NCI-H345 treated with DMSO at 0.1 percent for 48 hours (cell line): ENCODE measurements at regions not wholly inside any gene's neighbourhood (a gene's known extent, or its start where the extent isn't known, plus 50 kb on each side); places are given as distances from the start of the nearest gene placed in this dataset.

Source experiments
- DNase-seq: peaks from one replicate; lab custom pipeline; 2025; ENCODE audit not compliant: unreplicated experiment; lab: John Stamatoyannopoulos, UW

DNA sequence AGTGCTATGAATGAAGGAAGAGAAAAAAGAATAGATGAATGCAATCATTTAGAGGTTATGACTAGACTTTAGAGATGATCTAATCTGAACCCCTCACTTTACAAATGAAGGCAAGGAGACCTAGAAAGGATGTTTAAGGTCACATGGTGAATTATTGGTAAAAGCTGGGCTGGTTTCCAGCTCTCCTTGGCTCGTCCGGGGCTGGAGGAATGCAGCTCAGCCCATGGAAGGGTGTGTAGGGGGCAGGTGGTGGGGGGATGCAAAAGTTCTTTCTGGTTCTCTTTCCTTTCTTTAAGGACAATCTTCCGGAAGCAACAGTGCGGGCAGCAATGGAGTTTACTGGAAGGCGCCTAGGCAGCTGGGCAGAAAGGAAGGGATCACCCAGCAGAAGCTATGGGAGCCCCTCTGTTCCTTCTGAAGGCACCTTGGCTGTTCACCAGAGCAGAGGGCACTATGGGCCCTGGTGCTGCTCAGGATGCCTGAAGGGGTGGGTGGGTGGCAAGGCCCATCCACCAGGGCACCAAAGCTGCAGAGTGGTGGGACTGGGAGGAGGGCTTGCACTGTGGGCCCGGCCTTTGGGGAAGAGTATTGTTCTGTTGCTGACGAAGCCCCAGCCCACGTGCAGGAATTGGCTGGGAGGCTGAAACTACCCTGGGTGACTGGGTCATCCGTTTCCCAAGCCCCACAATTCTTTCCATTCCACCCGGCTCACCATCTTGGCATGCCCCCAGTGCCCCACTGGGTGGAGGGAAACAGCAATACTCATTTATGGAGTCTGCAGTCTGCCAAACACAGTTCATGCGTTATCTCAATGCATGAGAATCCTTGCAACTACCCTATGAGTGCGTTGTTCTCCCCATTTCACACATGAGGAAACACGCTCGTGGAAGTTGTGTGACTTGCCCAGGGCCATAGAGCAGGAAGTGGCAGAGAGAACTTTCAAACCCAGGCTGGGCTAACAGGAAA is 78.2 kb downstream of the IRF2BPL start:
- DNase-seq, result no peak

DNA sequence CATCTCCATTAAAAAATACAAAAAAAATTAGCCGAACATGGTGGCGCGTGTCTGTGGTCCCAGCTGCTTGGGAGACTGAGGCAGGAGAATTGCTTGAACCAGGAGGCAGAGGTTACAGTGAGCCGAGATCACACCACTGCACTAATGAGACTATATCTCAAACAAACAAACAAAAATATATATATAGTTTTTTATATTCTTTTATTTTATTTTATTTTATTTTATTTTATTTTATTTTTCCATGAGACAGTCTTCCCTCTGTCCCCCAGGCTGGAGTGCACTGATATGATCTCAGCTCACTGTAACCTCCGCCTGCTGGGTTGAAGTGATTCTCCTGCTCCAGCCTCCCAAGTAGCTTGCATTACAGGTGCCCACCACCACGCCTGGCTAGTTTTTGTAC is 79.5 kb downstream of the IRF2BPL start:
- DNase-seq, result no peak

DNA sequence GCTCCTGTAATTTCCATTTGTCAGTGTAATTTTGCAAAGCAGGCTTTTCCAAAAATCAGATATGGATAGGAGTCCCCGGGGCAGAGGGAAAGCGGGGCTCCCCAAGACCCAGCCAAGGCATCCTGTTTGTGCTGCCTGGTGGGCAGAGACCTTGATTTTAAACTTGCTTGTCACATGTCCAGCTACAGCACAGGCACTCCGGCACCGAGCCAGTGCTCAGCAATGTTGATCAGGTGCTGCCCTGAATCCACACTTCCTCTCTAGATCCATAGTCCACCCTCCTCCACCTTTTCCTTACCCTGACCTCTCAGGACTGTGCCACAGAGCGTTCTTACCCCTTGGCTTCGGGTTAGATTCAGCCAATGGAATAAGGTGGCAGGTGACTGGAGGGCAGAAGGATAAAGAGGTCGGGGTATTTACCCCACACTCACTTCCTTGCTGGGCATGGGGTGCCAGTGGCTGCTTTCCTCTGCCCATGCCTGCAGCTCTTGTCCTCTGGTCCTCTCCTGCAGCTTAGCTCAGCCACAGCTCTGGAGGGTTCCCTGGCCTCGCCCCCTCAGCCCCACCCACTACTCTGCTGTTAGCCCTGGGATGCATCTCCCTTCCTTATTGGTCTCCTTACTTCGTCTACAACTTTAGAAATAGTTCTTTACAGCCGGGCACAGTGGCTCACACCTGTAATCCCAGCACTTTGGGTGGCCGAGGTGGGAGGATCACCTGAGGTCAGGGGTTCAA is 80.1 kb downstream of the IRF2BPL start:
- DNase-seq, result no peak

DNA sequence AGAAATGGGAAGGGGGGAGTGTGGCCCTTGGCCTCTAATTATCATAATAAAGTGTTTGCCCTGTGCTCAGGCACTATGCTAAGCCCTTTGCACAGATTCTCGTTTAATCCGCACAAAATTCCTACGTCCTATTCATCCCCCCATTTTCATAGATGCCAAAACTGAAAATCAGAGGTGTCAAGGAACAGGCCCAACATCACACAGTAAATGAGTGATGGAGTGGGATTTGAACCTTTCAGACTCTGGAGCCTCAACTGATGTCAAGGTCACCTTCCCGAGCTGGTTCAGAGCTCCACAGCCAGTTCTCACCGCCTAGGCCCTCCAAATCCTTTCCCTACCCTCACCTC is 80.7 kb downstream of the IRF2BPL start:
- DNase-seq, result no peak

DNA sequence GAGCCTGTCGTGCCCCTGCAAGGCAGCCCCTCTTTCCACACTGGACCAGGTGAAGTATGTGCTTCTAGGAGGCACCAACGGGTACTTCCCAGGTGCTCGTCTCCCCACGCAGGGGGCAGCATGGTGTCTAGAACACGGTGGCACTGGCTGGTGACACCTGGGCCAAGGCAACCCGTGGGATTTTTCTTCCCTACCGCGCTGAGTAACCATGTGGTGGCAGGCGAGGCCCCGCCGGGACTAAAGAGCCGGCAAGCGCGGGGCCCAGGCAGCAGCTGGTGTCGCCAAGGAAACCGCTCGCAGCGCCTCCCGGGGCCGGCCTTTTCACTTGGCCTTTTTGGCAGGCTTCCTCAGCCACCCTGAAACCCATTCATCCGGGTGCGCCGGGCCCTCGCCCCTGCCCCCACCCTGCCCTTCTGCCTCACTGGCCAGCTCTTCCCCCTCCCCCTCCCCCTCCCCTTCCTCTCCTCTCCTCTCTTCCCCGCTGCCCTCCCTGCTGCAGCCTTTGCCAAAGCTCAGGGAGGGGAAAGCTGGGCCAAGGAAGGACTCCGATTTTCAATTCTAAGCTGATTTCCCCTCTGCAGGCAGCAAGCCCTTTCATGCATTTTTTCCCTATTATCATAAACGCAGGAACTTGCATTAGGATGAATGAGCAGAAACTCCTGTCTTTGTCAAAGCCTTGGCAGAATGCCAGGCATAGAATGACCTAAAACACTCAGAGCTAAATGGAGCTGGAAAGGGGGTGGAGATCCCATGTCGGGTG is 81.2 kb downstream of the IRF2BPL start:
- DNase-seq, result peak; percentile 98

DNA sequence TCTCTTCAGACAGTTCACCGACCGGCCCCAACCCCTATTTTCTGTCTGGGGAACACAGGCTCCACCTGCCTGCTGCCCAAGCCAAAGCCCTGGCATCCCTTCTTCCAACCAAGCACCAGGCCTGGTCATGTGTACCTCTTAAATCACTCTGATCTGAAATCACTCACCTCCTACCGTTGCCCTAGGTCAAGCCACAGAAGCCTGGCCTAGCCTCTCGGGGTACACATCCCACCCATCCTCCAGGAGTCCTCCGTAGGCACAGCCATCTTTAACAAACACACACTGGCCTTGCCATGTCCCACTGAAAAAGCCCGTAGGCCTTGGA is 81.8 kb downstream of the IRF2BPL start:
- DNase-seq, result no peak

DNA sequence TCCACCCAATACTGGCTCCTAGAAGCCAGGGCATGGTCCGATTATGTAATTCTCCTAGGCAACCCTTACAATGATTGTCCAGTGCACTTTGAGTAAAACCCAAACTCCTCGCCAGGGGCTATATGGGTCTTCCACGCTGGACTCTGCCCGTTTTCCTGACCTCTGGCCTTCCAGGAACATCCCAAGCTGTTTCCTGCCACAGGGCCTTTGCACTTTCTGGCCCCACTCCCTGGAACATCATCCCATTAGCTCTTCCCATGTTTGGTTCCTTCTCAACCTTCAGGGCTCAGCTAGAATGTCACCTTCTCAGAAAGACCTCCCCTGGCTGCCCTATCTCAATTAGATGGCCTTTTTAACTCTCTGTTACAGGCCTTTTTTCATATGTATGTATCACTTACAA is 85.4 kb downstream of the IRF2BPL start:
- DNase-seq, result no peak

DNA sequence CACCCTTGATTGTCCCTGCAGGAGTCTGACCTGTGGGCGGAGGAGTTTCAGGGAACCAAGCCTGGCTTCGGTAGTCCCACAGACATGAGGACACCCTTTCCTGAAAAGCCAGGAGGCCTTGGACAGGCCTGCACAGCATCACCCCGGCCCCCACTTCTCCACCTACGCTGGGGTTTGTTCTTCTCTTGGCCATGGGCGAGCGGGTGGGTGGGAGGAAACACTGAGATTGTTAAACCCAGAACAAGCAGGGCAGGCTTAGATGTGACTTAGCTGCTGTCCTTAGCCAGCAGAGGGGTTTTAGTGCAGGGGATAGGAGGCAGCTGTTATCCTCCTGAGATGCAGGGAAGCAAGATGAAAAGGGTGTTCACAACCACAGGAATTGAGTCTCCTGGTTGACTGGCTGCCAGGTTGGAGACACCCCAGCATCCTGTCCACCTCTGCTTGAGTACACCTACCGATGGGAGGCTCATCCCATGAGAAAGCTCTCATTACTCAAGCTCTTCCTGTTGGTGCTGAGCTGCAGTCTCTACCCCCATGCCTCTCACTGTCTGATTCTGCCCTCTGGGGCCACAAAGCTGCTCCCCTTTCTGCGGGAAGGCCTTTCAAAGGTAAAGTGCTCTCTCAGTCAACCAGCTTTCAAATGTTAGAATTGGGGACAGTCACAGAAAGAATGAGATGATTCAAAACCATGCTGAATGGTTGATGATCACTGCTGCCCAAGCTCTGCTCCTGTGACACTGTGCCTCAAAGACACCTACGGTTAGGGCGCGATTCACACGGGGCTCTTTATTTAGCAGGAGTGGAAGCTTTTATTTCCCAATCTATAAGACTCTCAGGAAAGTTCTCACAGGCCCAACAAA is 86.3 kb downstream of the IRF2BPL start:
- DNase-seq, result no peak

DNA sequence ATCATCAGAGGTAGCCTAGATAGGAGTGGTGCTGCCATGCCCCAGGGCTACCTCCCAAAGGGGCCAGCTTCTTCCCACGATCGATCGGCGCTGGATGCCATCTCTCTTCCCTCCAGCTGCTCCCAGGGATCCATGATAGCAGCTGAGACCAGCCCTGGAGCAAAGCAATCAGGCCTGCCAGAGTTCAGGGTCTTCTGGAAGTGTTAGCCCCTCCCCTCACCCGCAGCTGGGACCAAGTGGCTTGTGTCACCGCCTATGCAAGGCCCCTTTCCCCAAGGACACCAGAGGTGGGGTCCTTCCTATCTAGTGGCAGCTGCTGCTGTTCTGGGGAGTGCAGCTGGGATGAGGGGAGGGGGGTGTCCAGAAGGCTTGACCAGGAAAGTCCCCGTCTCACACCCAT is 87.0 kb downstream of the IRF2BPL start:
- DNase-seq, result no peak

DNA sequence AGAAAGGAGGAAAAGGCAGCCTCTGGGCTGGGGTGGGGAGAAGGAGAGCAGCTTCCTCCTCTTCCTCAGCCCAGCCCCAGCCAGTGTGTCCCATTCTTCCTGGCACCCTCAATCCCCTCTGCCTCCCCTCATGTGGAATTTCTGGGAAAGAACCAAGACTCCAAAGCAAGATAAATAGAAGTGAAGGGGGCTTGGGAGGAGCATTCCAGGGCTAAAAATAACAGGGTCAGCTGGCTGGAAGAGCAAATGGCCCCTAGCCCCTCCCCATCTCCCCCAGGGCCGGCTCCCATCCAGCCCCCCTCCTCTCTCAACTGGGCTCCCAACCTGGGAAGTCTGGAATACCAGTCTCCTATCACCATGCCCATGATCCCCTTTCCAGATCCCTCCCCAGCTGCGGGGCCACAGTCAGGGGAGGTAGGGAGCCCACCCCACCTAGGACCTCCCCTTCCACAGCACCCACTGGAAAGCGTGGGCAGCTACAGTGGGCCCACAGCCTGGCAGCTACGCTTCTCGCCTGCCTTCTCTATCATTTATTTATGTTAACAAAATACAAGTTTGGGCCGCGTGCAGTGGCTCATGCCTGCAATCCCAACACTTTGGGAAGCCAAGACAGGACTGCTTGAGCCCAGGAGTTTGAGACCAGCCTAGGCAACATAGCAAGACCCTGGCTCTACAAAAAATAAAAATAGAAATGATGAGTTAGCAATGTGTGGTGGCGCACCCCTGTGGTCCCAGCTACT is 88.3 kb downstream of the IRF2BPL start:
- DNase-seq, result no peak

DNA sequence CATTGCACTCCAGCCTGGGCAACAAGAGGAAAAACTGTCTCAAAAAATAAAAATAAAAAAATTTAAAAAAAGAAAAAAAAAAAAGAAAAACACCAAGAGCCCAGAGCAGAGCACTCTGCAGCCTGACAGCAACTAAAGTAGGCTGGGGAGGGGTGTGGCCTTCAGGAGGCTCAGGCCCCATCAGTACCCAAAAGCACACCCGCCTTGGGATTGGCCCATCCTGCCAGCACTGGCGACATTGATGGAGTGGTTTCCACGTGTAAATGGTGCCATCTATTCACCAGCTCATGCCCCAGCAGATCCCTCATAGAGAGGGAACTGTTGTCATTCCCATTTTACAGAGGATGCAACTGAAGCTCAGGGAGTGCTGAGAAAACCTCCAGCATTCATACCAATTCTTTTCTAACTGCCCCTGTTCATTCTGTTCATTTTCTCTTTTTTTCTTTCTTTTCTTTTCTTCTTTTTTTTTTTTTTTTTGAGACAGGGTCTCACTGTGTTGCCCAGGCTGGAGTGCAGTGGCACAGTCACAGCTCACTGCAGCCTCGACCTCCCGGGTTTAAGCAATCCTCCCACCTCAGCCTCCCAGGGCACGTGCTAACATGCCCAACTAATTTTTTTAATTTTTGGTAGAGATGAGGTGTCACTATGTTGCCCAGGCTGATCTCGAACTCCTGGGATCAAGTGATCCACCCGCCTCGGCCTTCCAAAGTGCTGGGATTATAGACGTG is 89.3 kb downstream of the IRF2BPL start:
- DNase-seq, result no peak

DNA sequence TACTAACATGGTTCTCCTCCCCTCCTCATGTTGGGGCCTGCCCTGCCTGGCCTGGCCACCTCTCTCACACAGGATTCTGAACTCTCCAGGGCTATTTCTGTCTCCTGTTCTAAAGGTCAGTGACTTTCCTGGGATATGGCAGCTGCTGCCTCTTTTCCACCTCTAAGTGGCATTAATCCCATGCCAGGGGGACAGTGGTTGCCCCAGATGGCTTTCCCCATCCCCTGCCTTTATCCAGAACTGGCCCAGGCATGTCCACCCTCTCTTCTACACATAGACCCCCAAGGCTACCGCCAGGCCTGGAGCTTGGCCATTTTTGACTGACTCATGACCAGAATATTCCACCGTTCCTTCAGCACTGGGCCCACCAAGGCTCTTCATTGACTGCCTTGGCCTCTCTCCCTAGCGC is 90.4 kb downstream of the IRF2BPL start:
- DNase-seq, result no peak

DNA sequence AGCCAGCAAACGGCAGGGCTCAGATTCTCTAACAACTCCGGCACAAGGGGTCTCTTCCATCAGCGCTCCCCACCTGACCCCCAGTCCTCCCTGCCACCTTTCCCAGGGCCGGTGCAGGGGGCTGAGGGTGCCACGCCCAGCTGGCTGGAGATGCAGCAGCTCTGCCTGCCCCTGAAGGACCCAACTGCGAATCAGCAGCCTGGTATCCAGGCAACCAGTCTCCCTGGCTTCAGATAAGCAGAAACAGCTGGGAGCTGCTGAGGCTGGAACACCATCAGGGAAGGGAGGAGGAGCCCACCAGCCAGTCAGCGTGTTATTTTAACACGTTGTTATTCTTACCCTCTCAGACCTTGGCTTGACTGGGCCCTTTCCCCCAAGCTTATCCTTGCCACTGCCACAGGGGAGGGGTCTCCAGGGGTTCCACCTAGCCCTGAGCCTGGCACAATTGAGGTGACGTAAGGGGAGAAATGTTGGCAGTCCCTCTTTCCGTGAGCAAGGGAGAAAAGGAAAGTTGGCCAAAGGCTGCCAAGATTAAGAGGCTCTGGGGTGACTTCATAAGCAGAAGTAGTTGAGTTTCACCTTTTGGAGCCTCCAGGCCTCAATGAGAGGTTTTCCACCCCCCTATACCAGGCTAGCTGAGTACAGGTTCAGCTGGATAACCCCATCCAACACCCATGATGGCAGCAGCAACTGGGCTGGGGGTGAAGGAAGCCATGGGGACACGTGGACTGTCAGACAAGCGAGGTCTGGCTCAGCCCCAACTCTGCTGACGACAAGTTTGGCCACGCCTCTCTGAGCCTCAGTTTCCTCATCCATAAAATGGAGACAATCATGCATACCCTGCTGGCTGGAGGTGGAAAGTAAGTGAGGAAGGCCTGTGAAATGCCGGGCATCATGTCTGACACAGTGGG is 91.1 kb downstream of the IRF2BPL start:
- DNase-seq, result peak; percentile 62

DNA sequence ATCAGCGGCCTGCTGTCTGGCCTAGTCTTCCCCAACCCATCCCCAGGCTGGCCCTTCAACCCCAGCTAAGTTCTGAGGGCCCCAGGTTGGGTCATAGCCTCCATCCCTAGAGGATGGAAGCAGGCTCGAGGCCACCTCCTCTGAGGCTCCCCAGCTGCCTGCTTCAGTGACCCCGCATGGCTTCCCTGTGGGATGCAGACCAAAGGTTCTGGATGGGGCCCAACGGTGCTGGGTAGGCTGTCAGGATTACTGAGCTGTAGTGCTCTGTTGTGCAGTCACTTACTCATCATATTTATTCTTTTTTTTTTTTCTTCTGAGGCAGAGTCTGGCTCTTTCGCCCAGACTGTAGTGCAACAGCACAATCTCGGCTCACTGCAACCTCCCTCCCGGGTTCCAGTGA is 92.0 kb downstream of the IRF2BPL start:
- DNase-seq, result no peak

DNA sequence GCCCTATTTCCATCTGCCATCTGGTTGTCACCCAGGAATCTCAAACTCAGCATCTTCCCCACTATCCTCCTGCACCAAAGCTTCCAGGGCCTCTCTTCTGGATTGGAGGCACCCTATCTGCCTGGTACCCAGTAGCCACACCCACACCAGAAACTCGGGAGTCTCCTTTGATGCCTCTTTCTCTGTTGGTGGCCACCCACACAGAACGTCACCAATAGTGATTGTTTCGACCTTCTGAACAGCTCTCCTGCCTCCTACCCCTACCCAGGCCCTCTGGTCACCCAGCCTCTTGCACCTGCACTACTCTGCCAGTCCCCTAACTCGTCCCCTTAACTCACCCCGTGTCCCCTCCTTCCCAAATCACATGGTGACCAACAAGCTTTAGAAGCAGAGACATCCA is 95.0 kb downstream of the IRF2BPL start:
- DNase-seq, result no peak

DNA sequence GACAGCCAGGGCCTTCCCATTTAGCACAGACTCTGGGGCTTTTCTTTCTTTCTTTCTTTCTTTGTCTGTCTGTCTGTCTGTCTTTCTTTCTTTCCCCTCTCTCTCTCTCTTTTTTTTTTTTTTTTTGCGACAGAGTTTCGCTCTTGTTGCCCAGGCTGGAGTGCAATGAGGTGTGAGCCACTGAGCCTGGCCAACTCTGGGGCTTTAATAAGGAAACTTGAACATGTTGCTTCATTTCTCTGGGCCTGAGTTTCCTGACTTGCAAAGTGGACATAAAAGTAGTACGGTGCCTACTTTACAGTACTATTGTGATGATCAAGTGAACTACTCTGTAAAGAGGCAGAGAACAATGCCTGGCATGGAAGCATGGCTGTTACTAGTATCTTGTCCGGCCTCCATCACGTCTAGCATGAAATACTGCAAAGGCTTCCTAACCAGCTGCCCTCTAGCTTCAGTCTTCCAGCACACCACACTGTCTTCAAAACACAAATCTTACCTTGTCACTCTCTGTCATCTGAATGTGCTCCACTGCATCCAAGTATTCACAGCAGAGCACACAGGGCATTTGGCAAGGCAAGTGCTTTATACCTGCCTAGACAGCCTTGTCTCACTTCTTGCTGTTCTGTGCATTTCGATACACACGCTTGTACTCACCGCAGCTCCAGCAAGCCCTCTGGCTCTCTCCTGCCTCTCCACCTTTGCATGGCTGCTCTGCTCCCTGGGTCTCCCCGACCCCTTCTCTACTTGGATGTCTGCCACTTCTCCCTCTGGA is 96.7 kb downstream of the IRF2BPL start:
- DNase-seq, result no peak

DNA sequence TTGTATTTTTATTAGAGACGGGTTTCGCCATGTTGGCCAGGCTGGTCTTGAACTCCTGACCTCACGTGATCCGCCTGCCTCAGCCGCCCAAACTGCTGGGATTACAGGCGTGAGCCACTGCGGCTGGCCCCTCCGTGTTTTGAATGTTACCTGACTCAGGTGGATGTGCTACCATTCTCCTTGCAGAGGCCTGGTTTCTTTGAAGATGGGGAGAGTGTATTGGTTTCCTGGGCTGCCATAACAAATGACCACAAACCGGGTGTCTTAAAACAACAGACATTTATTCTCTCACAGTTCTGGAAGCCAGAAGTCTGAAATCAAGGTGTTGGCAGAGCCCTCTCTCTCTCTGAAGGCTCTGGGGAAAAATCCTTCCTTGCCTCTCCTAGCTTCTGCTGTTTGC is 98.0 kb downstream of the IRF2BPL start:
- no peak for DNase-seq

DNA sequence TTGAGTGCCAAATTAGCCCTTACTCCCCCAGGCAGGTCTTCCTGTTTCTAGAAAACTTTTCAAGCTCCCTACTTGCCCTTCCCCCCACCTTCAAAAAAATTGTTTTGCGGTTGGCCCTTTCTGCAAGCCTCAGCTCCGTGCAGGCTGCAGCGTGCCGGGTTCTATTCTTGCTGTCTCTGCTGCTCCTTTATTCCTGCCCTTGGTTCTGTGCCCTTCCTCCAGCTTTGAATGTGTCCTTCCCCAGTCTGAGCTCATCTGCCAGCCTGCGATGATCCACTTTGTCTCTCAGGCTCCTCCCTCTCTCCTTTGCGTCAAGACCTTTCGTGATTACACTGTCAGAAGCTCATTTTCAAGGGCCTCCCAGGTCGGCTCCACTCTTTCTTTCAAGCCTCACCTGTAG is 98.6 kb downstream of the IRF2BPL start:
- no peak for DNase-seq
